HepG2 (cell line): ENCODE measurements at regions not wholly inside any gene's neighbourhood (a gene's known extent, or its start where the extent isn't known, plus 50 kb on each side); places are given as distances from the start of the nearest gene placed in this dataset.

Experiments
- ATAC-seq: fragments of 200-7000 bp; cut with Tn5 transposase; 3 replicates; pipeline ENCODE4 v1.9.1; 2020; ENCODE audit warnings: mild to moderate bottlenecking, moderate library complexity
- BruUV-seq: library from RNA; stranded (reverse); fragments of 400-500 nt; replicated peaks from 2 replicates; lab custom pipeline; 2021; lab: Mats Ljungman, UMichigan
- CTCF ChIA-PET: fragments of 300-600 bp; formaldehyde crosslinking; extraction: SDS; loops from one replicate; lab custom pipeline; 2021; ENCODE audit warnings: low total read pairs, inconsistent platforms, low intra/inter-chr PET ratio; lab: Yijun Ruan, JAX
- POLR2A ChIA-PET: fragments of 350-600 bp; sonication (Branson Sonifier 250); formaldehyde crosslinking; loops from one replicate; lab custom pipeline; 2020; ENCODE audit warnings: antibody characterized with exemption, inconsistent platforms; lab: Yijun Ruan, JAX
- DNase-seq: peaks from one replicate; pipeline ENCODE4 v3.0.0-alpha.2; 2015; ENCODE audit warnings: low spot score
- FAIRE-seq: peaks from 3 replicates; lab custom pipeline; 2011; peaks lifted over from hg19 to GRCh38; lab: Jason Lieb, UNC
- H2AFZ ChIP-seq: one replicate; pipeline ENCODE4 v1.6.1; 2011; ENCODE audit warnings: low read length, inconsistent platforms
- H3K27ac ChIP-seq: fragments of 300-600 bp; 3 replicates; pipeline ENCODE4 v1.8.0; 2011; ENCODE audit warnings: mixed run types, mild to moderate bottlenecking, mixed read lengths, low read length, inconsistent platforms; ENCODE audit not compliant: insufficient read depth; ENCODE audit errors: extremely low read length
- H3K27me3 ChIP-seq, 2 experiments: fragments of 200-600 bp in 1 of 2; 2 replicates in 1 of 2; 3 replicates in 1 of 2; pipeline versions ENCODE4 v1.6.0 to v1.8.0; 2011; ENCODE audit warnings: low read length in 2 of 2, mild to moderate bottlenecking in 2 of 2, moderate library complexity in 2 of 2, inconsistent platforms in 1 of 2; ENCODE audit not compliant: insufficient read depth in 2 of 2, control insufficient read depth in 1 of 2
- H3K36me3 ChIP-seq, 2 experiments: fragments of 200-600 bp in 1 of 2; replicated peaks in 1 of 2; 2 replicates in 1 of 2; 3 replicates in 1 of 2; pipeline versions ENCODE4 v1.5.1 to v1.8.0; 2011; ENCODE audit warnings: low read length in 2 of 2, inconsistent platforms in 1 of 2; ENCODE audit not compliant: insufficient read depth in 2 of 2, control insufficient read depth in 1 of 2
- H3K4me1 ChIP-seq: 2 replicates; pipeline ENCODE4 v1.5.1; 2012; ENCODE audit warnings: low read length, inconsistent platforms; ENCODE audit not compliant: insufficient read depth
- H3K4me2 ChIP-seq: 2 replicates; pipeline ENCODE4 v1.6.0; 2011; ENCODE audit warnings: low read depth, low read length, inconsistent platforms
- H3K4me3 ChIP-seq, 3 experiments: fragments of 200-600 bp in 1 of 3; sonication (generic), shearing (Covaris generic) in 1 of 3; replicated peaks in 1 of 3; 2 replicates each; pipeline ENCODE4 v1.5.1; 2011 to 2016; ENCODE audit warnings: low read length in 3 of 3, inconsistent platforms in 2 of 3, low read depth in 2 of 3, mild to moderate bottlenecking in 2 of 3, control low read depth in 1 of 3, mixed read lengths in 1 of 3; ENCODE audit not compliant: insufficient read depth in 1 of 3
- H3K79me2 ChIP-seq: one replicate; pipeline ENCODE4 v1.6.1; 2011; ENCODE audit warnings: low read length, inconsistent platforms; ENCODE audit not compliant: insufficient read depth
- H3K9ac ChIP-seq: 2 replicates; pipeline ENCODE4 v1.6.0; 2011; ENCODE audit warnings: mild to moderate bottlenecking, low read depth, low read length, inconsistent platforms; ENCODE audit not compliant: insufficient read depth
- H3K9me3 ChIP-seq: 2 replicates; pipeline ENCODE4 v1.5.1; 2012; ENCODE audit warnings: mild to moderate bottlenecking, low read length
- H4K20me1 ChIP-seq: 2 replicates; pipeline ENCODE4 v1.6.0; 2011; ENCODE audit warnings: inconsistent platforms, mild to moderate bottlenecking, low read length, moderate library complexity; ENCODE audit not compliant: insufficient read depth
- LCORL ChIP-seq, 2 experiments: fragments of 450-650 bp in 1 of 2; sonication (generic) in 1 of 2; formaldehyde crosslinking in 1 of 2; IDR thresholded peaks; 2 replicates each; pipeline versions ENCODE4 v1.5.0 to v1.6.1; 2017 to 2020; ENCODE audit warnings: antibody characterized with exemption in 1 of 2, missing genetic modification reagents in 1 of 2
- PRPF4 ChIP-seq: fragments of 200-400 bp; formaldehyde crosslinking; IDR thresholded peaks from 2 replicates; pipeline ENCODE4 v1.6.1; 2016; ENCODE audit warnings: low read length, low read depth; ENCODE audit not compliant: poor library complexity, severe bottlenecking
- RAD51 ChIP-seq: fragments of 450-650 bp; IDR thresholded peaks from 2 replicates; pipeline ENCODE4 v1.6.1; 2016; ENCODE audit warnings: borderline replicate concordance
- RERE ChIP-seq: IDR thresholded peaks from 2 replicates; pipeline ENCODE4 v1.6.1; 2016; ENCODE audit warnings: low read depth, missing genetic modification reagents, missing compliant biosample characterization
- USF2 ChIP-seq, 2 experiments: sonication (generic) in 1 of 2; formaldehyde crosslinking in 1 of 2; IDR thresholded peaks; 2 replicates each; pipeline versions ENCODE4 v1.5.1 to v1.6.1; 2011 to 2020; ENCODE audit warnings: borderline replicate concordance in 1 of 2, low read depth in 1 of 2, low read length in 1 of 2, mild to moderate bottlenecking in 1 of 2, missing genetic modification reagents in 1 of 2, moderate library complexity in 1 of 2
- WIZ ChIP-seq: sonication (generic); formaldehyde crosslinking; IDR thresholded peaks from 2 replicates; pipeline ENCODE4 v1.5.1; 2020; ENCODE audit warnings: mild to moderate bottlenecking, missing genetic modification reagents
- ZNF562 ChIP-seq: sonication (generic); formaldehyde crosslinking; IDR thresholded peaks from 2 replicates; pipeline ENCODE4 v1.8.0; 2022; ENCODE audit warnings: missing genetic modification reagents, borderline replicate concordance
- ZNF564 ChIP-seq: sonication (generic); formaldehyde crosslinking; IDR thresholded peaks from 2 replicates; pipeline ENCODE4 v1.8.1; 2023; ENCODE audit warnings: mild to moderate bottlenecking, missing genetic modification reagents
- ZNF777 ChIP-seq: sonication (generic); formaldehyde crosslinking; IDR thresholded peaks from 2 replicates; pipeline ENCODE4 v1.4.0; 2020; ENCODE audit warnings: missing genetic modification reagents
- ZNF784 ChIP-seq: sonication (generic); formaldehyde crosslinking; IDR thresholded peaks from 2 replicates; pipeline ENCODE4 v1.5.1; 2020; ENCODE audit warnings: missing genetic modification reagents, mild to moderate bottlenecking, borderline replicate concordance
- ZNF792 ChIP-seq: IDR thresholded peaks from 2 replicates; pipeline ENCODE4 v1.6.1; 2016
- ZNF839 ChIP-seq: sonication (generic); formaldehyde crosslinking; IDR thresholded peaks from 2 replicates; pipeline ENCODE4 v1.4.0; 2020; ENCODE audit warnings: missing genetic modification reagents, mild to moderate bottlenecking, borderline replicate concordance
- WGBS: methylation state at CpG from one replicate; pipeline ENCODE4 v1.1.6; 2017; ENCODE audit warnings: low lambda C conversion rate; 5-methylcytosine and 5-hydroxymethylcytosine counted together
- in situ Hi-C: cut with HindIII; loops from 2 replicates; pipeline ENCODE4 v1.10.0; 2017; ENCODE audit warnings: low pct_unique_long_range_greater_than_20kb; ENCODE audit not compliant: extremely low pct_ligation_motif_present
- intact Hi-C: fragments of 100-400 bp; cut with micrococcal nuclease; formaldehyde crosslinking; loops from one replicate; pipeline ENCODE4 v1.10.0; 2022; ENCODE audit not compliant: unreplicated experiment

- TF ChIP-seq RERE (CRISPR knock-in tag) (no peak), WIZ (CRISPR knock-in tag) (no peak), ZNF564 (no peak), ZNF792 (no peak), ZNF562 (CRISPR knock-in tag) (no peak), ZNF784 (CRISPR knock-in tag) (no peak)
Measured at GRCh38 chr2:147686365-147686764, 158.5 kb upstream of the ACVR2A start (continued).

GRCh38 chr2:147684903-147685302, 159.9 kb upstream of the ACVR2A start:
- 6% methylated on average over 4 of the region's 4 CpGs for WGBS
- H2AFZ ChIP-seq = no peak overlapping the region
- ChIA-PET CTCF (no interaction called here), POLR2A (no interaction called here)
- TF ChIP-seq RAD51 (peak; percentile 93), ZNF777 (CRISPR knock-in tag) (no peak), USF2 (IDR thresholded peaks at IDR 0.05; ENCODE audit: low read depth, low read length) (peak; percentile 68), USF2 (CRISPR knock-in tag; IDR thresholded peaks at IDR 0.05; ENCODE audit: borderline replicate concordance) (no peak), PRPF4 (no peak), LCORL (IDR thresholded peaks at IDR 0.05) (peak; percentile 35; the same call in 1 of the 2 replicates), LCORL (CRISPR knock-in tag; IDR thresholded peaks at IDR 0.05) (no peak), ZNF839 (no peak)
- intact Hi-C loops = no loop called here
- FAIRE-seq (no peak), ATAC-seq (no peak), DNase-seq (no peak)
- in situ Hi-C loops = no loop called here
- H3K4me1 ChIP-seq = no peaks in the 10 kb centered on the region
- BruUV-seq = no TSS peak
- H3K4me2 ChIP-seq = no peak overlapping the region
- H4K20me1 ChIP-seq = no peaks in the 10 kb centered on the region
- H3K4me3 ChIP-seq = no peak overlapping the region
- no peaks in the 10 kb centered on the region; a peak in 1 of 5 replicates for H3K27me3 ChIP-seq
- H3K79me2 ChIP-seq = no peaks in the 10 kb centered on the region
- H3K27ac ChIP-seq = no peak overlapping the region
- no peaks in the 10 kb centered on the region for H3K36me3 ChIP-seq
- H3K9me3 ChIP-seq = no peaks in the 10 kb centered on the region
- no peak overlapping the region for H3K9ac ChIP-seq
